Kidney capillary endothelial cell (primary cell): ENCODE measurements at regions not wholly inside any gene's neighbourhood (a gene's known extent, or its start where the extent isn't known, plus 50 kb on each side); places are given as distances from the start of the nearest gene placed in this dataset.

ENCODE experiments used
- DNase-seq: peaks from one replicate; pipeline ENCODE4 v3.0.0-alpha.2; 2018; ENCODE audit warnings: low spot score

GRCh38 chr10:132135053-132135872 lies 51.5 kb upstream of the DPYSL4 start:
- DNase-seq: no peak

GRCh38 chr10:132136097-132136521 lies 50.6 kb upstream of the DPYSL4 start:
- DNase-seq: no peak

DNA sequence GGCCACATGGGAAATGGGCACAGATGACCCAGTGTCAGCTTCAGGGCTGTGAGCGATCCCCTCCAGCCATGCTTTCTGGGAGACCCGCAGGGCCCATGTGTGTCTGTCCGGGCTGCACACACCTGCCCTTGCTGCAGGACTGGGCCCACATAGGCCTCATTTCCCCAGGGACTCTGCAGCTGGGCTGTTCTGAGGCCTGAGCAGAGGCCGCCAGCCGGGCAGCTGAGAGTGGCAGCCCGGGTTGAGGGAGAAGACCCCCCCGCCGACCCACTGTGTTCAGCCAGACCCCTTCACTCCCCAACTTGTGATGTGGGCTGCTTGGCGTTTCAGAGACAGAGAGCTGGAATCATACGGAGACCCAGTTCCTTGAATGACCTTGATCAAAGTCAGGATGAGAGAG lies 50.1 kb upstream of the DPYSL4 start:
- no peak for DNase-seq
